ENCODE measurements at regions not wholly inside any gene's neighbourhood (a gene's known extent, or its start where the extent isn't known, plus 50 kb on each side); places are given as distances from the start of the nearest gene placed in this dataset.

- no peak for TF ChIP-seq GATA2 (IDR thresholded peaks at IDR 0.05; ENCODE audit: low read depth, low read length)
- TF ChIP-seq GATA3 (IDR thresholded peaks at IDR 0.05; ENCODE audit: low read depth, low read length): no peak
Measured at GRCh38 chr13:90070837-90071525, 1276.5 kb upstream of the MIR17HG start.

All from SH-SY5Y (cell line).